Ovary (tissue), 7 donors: ENCODE measurements at regions not wholly inside any gene's neighbourhood (a gene's known extent, or its start where the extent isn't known, plus 50 kb on each side); places are given as distances from the start of the nearest gene placed in this dataset.

Experiments
- DNase-seq, 5 donors: peaks; one replicate each; pipeline ENCODE4 v3.0.0-alpha.2; 2019 to 2020
- H3K27ac ChIP-seq, 2 donors: fragments of 200-600 bp; one replicate each; pipeline versions ENCODE4 v1.5.1 to v1.8.0; 2019 to 2022
- H3K27me3 ChIP-seq: fragments of 200-600 bp; one replicate; pipeline ENCODE4 v1.8.0; 2022
- H3K36me3 ChIP-seq: fragments of 200-600 bp; sonication (generic); one replicate; pipeline ENCODE4 v1.5.1; 2019
- H3K4me1 ChIP-seq: one replicate; pipeline ENCODE4 v1.8.1; 2013; ENCODE audit warnings: mild to moderate bottlenecking, moderate library complexity; ENCODE audit not compliant: insufficient read depth
- H3K4me3 ChIP-seq: fragments of 200-600 bp; sonication (generic); one replicate; pipeline ENCODE4 v1.5.1; 2017
- H3K9me3 ChIP-seq, 2 donors: fragments of 200-600 bp in 1 of 2; sonication (generic) in 1 of 2; one replicate each; pipeline versions ENCODE4 v1.5.1 to v1.8.1; 2013 to 2019; ENCODE audit warnings: mild to moderate bottlenecking in 1 of 2, moderate library complexity in 1 of 2
- CTCF ChIP-seq, 3 donors: fragments of 450-650 bp in 2 of 3; fragments of 200-600 bp in 1 of 3; IDR thresholded peaks; one replicate each; pipeline versions ENCODE4 v1.5.1 to v1.8.0; 2016 to 2022; ENCODE audit warnings: antibody characterized with exemption in 3 of 3, mild to moderate bottlenecking in 1 of 3
- EP300 ChIP-seq: sonication (generic); formaldehyde crosslinking; IDR thresholded peaks from one replicate; pipeline ENCODE4 v1.6.1; 2017; ENCODE audit warnings: antibody characterized with exemption
- POLR2A ChIP-seq: fragments of 450-650 bp; IDR thresholded peaks from one replicate; pipeline ENCODE4 v1.6.1; 2017; ENCODE audit warnings: antibody characterized with exemption, mild to moderate bottlenecking, moderate library complexity
- WGBS, 3 donors: extraction: QIAGEN DNeasy Blood & Tissue Kit in 1 of 3; methylation state at CpG; one replicate each; pipeline versions ENCODE4 v1.1.5 to v1.1.7; 2013 to 2017; 5-methylcytosine and 5-hydroxymethylcytosine counted together
- intact Hi-C, 4 donors: fragments of 100-400 bp; cut with DNase I; formaldehyde crosslinking; loops; one replicate each; pipeline versions ENCODE4 v1.11.0 to v1.15.1; 2022 to 2023
- donor health status: DM: no; HTN: no; CAD: no; lungs with moderate emphysema.
- donor health status: DM: no; HTN: no; CAD: no.
- donor health status: Bipolar disorder and iron deficiency.
- donor health status: DM: no; HTN: no; CAD: no.
- donor health status: DM: yes; HTN: yes; CAD: no.

- Histone ChIP-seq H3K9me3 (no peaks in the 10 kb centered on the region), H3K27me3 (no peaks in the 10 kb centered on the region), H3K4me1 (no peaks in the 10 kb centered on the region), H3K36me3 (no peaks in the 10 kb centered on the region), H3K4me3 (no peak overlapping the region), H3K27ac (no peak overlapping the region)
- DNase-seq, result no peak
- TF ChIP-seq POLR2A, result no peak
- no peak for TF ChIP-seq EP300
- no peak for TF ChIP-seq CTCF (IDR thresholded peaks at IDR 0.05)
- WGBS, 3 donors, result 63 to 82% (median 65%) methylated on average over 3 of the region's 3 CpGs
- intact Hi-C loops, result no loop called here
Observed at GRCh38 chr4:175309041-175309440, 390.9 kb downstream of the ADAM29 start.

GRCh38 chr4:175325230-175325629, 407.1 kb downstream of the ADAM29 start:
- Histone ChIP-seq H3K36me3 (no peaks in the 10 kb centered on the region), H3K27ac (no peak overlapping the region), H3K9me3 (no peaks in the 10 kb centered on the region), H3K4me1 (no peaks in the 10 kb centered on the region), H3K27me3 (no peaks in the 10 kb centered on the region), H3K4me3 (no peak overlapping the region)
- 84 to 95% (median 92%) methylated on average over 5 of the region's 5 CpGs for WGBS, 3 donors
- no peak for DNase-seq
- intact Hi-C loops, result no loop called here
- TF ChIP-seq EP300 (no peak), POLR2A (no peak)

- H3K27ac ChIP-seq, result no peak overlapping the region
- H3K27me3 ChIP-seq, result no peaks in the 10 kb centered on the region
- H3K36me3 ChIP-seq, result no peaks in the 10 kb centered on the region
- no peaks in the 10 kb centered on the region for H3K4me1 ChIP-seq
- intact Hi-C loops, result no loop called here
- no peak overlapping the region for H3K4me3 ChIP-seq
- TF ChIP-seq POLR2A (no peak), EP300 (no peak), CTCF (IDR thresholded peaks at IDR 0.05) (no peak)
- H3K9me3 ChIP-seq, result no peaks in the 10 kb centered on the region
- no peak for DNase-seq
- 47 to 55% (median 53%) methylated on average over 3 of the region's 3 CpGs for WGBS, 3 donors
Observed at GRCh38 chr4:175326796-175327195, 408.6 kb downstream of the ADAM29 start.

DNA sequence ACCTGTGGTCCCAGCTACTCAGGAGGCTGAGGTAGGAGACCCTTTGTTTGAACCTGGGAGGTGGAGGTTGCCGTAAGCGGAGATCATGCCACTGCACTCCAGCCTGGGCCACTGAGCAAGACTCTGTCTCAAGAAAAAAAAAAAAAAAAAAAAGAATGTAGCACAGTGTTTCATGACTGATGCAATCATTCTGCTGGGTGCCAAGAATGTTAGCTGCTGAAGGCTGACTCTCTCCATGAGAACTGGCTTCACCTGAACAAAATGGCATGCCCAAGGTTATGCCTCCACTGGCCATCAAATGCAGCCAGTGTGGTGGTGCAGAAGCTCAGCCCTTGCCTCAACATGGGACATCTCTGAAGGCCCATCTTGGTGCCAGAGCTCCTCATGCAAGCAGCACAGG, 412.1 kb downstream of the ADAM29 start:
- TF ChIP-seq CTCF (IDR thresholded peaks at IDR 0.05) (no peak), EP300 (no peak), POLR2A (no peak)
- Histone ChIP-seq H3K4me1 (no peaks in the 10 kb centered on the region), H3K36me3 (no peaks in the 10 kb centered on the region), H3K4me3 (no peak overlapping the region), H3K27me3 (no peaks in the 10 kb centered on the region), H3K9me3 (no peaks in the 10 kb centered on the region), H3K27ac (no peak overlapping the region)
- DNase-seq, result no peak
- WGBS, 3 donors, result 93 to 100% (median 97%) methylated on average over 2 of the region's 2 CpGs
- intact Hi-C loops, result no loop called here

DNA sequence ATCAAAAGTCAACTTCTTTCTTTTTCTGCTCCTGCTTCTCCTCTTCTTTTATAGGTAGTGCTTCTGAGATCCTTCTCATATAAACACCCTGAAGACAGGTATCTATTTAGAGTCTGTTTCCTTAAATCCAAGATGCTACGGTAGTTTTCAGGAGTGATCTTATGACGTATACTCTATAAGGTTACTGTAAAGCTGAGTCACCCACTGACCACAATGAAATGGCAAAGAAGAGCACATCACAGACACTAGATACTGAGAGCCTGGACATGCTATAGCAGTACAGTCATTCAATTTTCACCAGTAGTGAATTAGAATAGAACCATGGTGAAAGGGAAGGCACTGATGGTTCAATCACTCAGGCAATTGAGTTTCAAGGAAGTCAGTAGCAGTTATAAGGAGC, 412.5 kb downstream of the ADAM29 start:
- no peak for DNase-seq
- Histone ChIP-seq H3K9me3 (no peaks in the 10 kb centered on the region), H3K4me3 (no peak overlapping the region), H3K36me3 (no peaks in the 10 kb centered on the region), H3K27me3 (no peaks in the 10 kb centered on the region), H3K4me1 (no peaks in the 10 kb centered on the region), H3K27ac (no peak overlapping the region)
- intact Hi-C loops, result no loop called here
- WGBS, 3 donors, result 88 to 94% (median 92%) methylated on average over 2 of the region's 2 CpGs
- TF ChIP-seq CTCF (IDR thresholded peaks at IDR 0.05) (no peak), POLR2A (no peak), EP300 (no peak)
